ENCODE measurements at regions not wholly inside any gene's neighbourhood (a gene's known extent, or its start where the extent isn't known, plus 50 kb on each side); places are given as distances from the start of the nearest gene placed in this dataset.
"Not testable (repeated sequence)": the region's sequence is repeated elsewhere in the genome, so short reads cannot be mapped to it uniquely, and the experiment has no call there.

DNA sequence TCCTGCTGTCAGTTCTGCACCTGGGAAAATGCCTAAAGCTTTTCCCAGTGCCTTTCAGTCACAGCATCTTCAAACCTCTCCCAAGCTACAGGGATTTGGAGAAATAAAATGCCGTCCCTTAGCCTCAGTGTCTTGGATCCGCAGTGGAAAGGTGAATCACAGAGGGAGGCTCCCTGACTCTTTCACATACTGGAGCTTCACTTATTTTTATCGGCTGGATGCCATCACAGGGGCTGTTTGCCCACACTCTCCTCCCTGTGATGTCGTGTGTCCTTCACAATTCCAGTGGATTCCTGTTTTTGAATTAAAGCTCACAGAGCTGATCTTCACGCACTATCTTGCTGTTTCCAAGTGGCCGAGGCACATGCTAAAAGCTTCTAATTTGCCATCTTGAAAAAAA lies 1303.1 kb upstream of the DDX18 start:
- H3K27me3 ChIP-seq: no peaks in the 10 kb centered on the region
- intact Hi-C loops (cut with DNase I): no loop called here
- FAIRE-seq: no peak

DNA sequence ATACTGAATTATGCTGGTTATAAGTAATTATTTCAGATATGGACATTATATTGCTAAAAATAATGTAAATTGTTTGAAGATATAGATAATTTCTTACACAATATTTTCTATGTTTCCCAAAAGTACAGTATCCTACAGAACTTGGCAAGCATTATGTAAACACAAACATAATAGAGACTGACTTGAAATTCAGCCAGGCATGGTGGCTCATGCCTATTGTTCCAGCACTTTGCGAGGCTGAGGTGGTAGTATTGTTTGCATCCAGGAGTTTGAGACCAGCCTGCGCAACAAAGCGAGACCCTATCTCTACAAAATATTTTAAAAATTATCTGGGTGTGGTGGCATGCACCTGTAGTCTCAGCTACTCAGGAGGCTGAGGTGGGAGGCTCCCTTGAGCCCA lies 1300.5 kb upstream of the DDX18 start:
- intact Hi-C loops (cut with DNase I): no loop called here
- 70 to 78% methylated on average over 3 of the region's 3 CpGs for WGBS, 2 donors
- no peak overlapping the region for H3K4me3 ChIP-seq
- TF ChIP-seq, protein P1, sequence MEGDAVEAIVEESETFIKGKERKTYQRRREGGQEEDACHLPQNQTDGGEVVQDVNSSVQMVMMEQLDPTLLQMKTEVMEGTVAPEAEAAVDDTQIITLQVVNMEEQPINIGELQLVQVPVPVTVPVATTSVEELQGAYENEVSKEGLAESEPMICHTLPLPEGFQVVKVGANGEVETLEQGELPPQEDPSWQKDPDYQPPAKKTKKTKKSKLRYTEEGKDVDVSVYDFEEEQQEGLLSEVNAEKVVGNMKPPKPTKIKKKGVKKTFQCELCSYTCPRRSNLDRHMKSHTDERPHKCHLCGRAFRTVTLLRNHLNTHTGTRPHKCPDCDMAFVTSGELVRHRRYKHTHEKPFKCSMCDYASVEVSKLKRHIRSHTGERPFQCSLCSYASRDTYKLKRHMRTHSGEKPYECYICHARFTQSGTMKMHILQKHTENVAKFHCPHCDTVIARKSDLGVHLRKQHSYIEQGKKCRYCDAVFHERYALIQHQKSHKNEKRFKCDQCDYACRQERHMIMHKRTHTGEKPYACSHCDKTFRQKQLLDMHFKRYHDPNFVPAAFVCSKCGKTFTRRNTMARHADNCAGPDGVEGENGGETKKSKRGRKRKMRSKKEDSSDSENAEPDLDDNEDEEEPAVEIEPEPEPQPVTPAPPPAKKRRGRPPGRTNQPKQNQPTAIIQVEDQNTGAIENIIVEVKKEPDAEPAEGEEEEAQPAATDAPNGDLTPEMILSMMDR (IDR thresholded peaks at IDR 0.05): no peak
- H3K27ac ChIP-seq: no peak overlapping the region
- no peaks in the 10 kb centered on the region for H3K9me3 ChIP-seq
- H3K4me1 ChIP-seq: no peaks in the 10 kb centered on the region
- no peak for DNase-seq
- H3K27me3 ChIP-seq: no peaks in the 10 kb centered on the region
- FAIRE-seq: no peak
- no peak for ATAC-seq
- no peaks in the 10 kb centered on the region for H3K36me3 ChIP-seq

More for the DNA sequence above, 1303.1 kb upstream of the DDX18 start:
- no peaks in the 10 kb centered on the region for H3K9me3 ChIP-seq
- no peak overlapping the region for H3K4me3 ChIP-seq
- no peak for DNase-seq
- H3K4me1 ChIP-seq: no peaks in the 10 kb centered on the region
- no peaks in the 10 kb centered on the region for H3K36me3 ChIP-seq
- WGBS, 2 donors: 45 to 49% methylated on average over 6 of the region's 6 CpGs
- no peak for ATAC-seq
- H3K27ac ChIP-seq: no peak overlapping the region
- TF ChIP-seq, protein P1 (IDR thresholded peaks at IDR 0.05): no peak

DNA sequence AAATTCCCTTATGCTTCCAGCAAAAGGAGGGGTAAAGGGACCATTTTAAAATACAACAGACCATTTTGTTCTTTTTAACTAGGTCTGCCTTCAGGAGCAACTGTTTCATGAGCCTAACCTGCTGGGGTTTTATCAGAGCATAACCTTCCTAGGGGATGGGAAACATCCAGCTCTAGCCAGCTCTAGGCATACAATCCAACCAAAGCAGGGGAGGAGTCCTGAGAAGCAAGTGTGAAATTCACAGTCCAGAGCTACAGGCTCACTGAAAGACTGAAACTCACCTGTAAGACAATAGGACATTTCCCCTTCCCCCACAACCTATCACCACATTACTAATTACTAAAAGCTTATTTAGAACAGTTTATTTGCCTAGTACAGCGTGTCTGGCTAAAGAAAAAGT lies 1296.6 kb upstream of the DDX18 start:
- WGBS, 2 donors: 25 to 27% methylated on average over 1 of the region's 1 CpG
- no peaks in the 10 kb centered on the region for H3K36me3 ChIP-seq
- H3K4me3 ChIP-seq: no peak overlapping the region
- FAIRE-seq (no peak), DNase-seq (no peak), ATAC-seq (no peak)
- TF ChIP-seq, protein P1 (IDR thresholded peaks at IDR 0.05): no peak
- no peaks in the 10 kb centered on the region for H3K4me1 ChIP-seq
- no peaks in the 10 kb centered on the region for H3K9me3 ChIP-seq
- H3K27me3 ChIP-seq: no peaks in the 10 kb centered on the region
- no peak overlapping the region for H3K27ac ChIP-seq
- intact Hi-C loops (cut with DNase I): no loop called here

DNA sequence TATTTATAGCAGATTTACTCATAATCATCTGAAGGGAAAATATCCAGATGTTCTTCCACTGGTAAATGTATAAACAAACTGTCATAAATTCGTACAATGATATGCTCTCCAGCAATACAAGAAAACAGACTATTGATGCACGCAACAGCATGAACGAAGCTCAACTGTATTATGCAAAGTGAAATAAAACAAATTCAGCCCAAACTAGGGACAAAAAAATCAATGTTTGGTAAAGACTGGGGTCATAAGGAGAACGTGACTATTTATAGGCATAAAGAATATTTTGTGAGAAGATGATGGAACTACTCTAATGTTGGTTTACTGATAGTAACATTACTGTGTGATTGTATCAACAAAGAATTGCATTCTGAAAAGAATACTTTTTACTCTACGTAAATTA lies 1276.7 kb upstream of the DDX18 start:
- DNase-seq (no peak), ATAC-seq (no peak), FAIRE-seq (no peak)
- no peaks in the 10 kb centered on the region for H3K36me3 ChIP-seq
- H3K27me3 ChIP-seq: no peaks in the 10 kb centered on the region
- H3K4me1 ChIP-seq: no peaks in the 10 kb centered on the region
- intact Hi-C loops (cut with DNase I): no loop called here
- 31 to 59% methylated on average over 5 of the region's 5 CpGs for WGBS, 2 donors
- TF ChIP-seq, protein P1 (IDR thresholded peaks at IDR 0.05): no peak
- H3K27ac ChIP-seq: no peak overlapping the region
- no peak overlapping the region for H3K4me3 ChIP-seq
- H3K9me3 ChIP-seq: no peaks in the 10 kb centered on the region

DNA sequence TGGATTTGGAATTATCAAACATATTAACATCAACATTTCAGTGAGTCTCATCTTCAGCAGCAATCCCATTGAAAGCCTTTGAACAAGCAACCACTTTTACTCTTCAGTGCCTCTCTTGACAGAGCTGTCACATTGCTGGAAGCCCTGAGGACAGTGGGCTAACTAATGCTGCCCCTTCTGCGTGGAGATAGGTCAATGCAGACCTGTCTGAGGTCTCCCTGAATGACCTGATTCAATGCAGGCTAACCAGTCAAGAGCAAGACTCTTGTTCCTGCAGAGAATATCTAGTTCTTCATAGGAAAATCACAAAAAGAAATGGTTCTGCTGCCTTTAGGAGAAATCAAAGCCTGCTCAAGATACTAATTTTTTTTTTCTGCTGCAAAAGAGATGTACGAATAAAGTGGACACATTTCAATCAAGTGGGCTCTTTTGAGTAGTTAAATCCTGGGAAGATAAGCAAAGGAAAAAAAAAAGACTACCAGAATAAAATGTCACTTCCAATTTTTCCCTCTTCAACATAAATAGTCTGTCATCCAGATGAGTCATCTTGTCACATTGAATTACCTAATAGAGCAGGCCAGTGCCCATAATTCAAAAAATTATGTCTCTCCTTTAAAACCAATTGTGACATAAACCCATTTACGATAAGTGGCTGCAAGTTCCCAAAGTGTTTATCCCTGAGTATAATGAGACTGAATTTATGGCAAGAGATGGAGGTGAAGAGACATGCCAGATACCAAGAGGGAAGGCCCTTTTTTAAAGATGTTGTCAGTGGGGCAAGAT lies 1269.0 kb upstream of the DDX18 start:
- Histone ChIP-seq H3K9me3 (no peaks in the 10 kb centered on the region), H3K4me1 (no peaks in the 10 kb centered on the region), H3K4me3 (no peak overlapping the region), H3K27me3 (no peaks in the 10 kb centered on the region), H3K36me3 (no peaks in the 10 kb centered on the region), H3K27ac (no peak overlapping the region)
- FAIRE-seq (no peak), ATAC-seq (no peak), DNase-seq (no peak)
- TF ChIP-seq, protein P1 (IDR thresholded peaks at IDR 0.05): no peak
- WGBS, 2 donors: 41 to 48% methylated on average over 3 of the region's 3 CpGs
- intact Hi-C loops (cut with DNase I): no loop called here

DNA sequence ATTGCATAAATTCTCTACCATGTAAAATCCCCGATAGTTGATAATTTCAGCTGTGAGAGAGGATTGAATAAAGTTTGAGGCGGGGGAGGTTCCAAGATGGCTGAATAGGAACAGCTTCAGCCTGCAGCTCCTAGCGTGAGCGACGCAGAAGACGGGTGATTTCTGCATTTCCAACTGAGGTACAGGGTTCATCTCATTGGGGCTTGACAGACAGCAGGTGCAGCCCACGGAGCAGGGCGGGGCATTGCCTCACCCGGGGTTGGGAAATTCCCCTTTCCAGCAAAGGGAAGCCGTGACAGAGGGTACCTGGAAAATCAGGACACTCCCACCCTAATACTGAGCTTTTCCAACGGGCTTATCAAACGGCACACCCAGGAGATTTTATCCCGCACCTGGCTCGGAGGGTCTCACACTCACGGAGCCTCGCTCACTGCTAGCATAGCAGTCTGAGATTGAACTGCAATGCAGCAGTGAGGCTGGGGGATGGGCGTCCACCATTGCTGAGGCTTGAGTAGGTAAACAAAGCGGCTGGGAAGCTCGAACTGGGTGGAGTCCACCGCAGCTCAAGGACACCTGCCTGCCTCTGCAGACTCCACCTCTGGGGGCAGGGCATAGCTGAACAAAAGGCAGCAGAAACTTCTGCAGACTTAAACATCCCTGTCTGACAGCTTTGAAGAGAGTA lies 1261.6 kb upstream of the DDX18 start:
- WGBS, 2 donors: 60 to 66% methylated on average over 20 of the region's 20 CpGs
- H3K27ac ChIP-seq; ATAC-seq; intact Hi-C loops (cut with DNase I); H3K9me3 ChIP-seq; H3K27me3 ChIP-seq; H3K36me3 ChIP-seq; H3K4me1 ChIP-seq; FAIRE-seq; H3K4me3 ChIP-seq: not testable (repeated sequence)
- DNase-seq: peak in 1 of 6 donors; percentile 16

All from pancreas (tissue), 10 donors.